GM12892 (cell line): ENCODE measurements at regions not wholly inside any gene's neighbourhood (a gene's known extent, or its start where the extent isn't known, plus 50 kb on each side); places are given as distances from the start of the nearest gene placed in this dataset.

Experiments
- DNase-seq: peaks from one replicate; pipeline ENCODE4 v3.0.0; 2011; ENCODE audit not compliant: insufficient read length
- FAIRE-seq: peaks from 2 replicates; lab custom pipeline; 2011; peaks lifted over from hg19 to GRCh38; lab: Jason Lieb, UNC
- POLR2A ChIP-seq: IDR thresholded peaks from 2 replicates; pipeline ENCODE4 v1.6.1; 2011; ENCODE audit warnings: low read depth, low read length, control low read depth
- POLR2AphosphoS5 ChIP-seq: IDR thresholded peaks from 2 replicates; pipeline ENCODE4 v1.6.1; 2011; ENCODE audit warnings: low read depth, low read length, control low read depth
- TAF1 ChIP-seq: IDR thresholded peaks from 2 replicates; pipeline ENCODE4 v1.6.1; 2011; ENCODE audit warnings: low read depth, mild to moderate bottlenecking, control low read depth, low read length, borderline replicate concordance

DNA sequence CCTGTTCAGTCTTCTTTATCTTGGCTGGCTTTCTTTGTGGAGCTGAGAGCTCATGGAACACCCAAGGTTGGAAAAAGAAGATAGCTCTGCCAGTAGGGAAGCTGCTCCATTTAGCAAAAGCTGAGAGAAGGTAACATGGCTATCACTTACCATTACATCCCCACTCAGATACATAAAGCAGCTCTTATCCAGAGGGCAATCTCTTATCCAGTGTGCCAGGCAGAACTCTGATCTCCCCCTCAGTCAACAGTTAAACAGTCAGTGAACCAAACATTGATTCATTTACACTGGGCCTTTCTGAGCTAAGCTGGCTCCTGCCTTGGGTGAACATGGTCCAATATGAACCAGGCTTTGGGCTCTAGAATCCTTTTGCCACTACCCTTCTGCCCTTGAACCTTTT lies 624.2 kb downstream of the NTRK3 start:
- no peak for FAIRE-seq
- no peak for DNase-seq
- no peak for TF ChIP-seq POLR2AphosphoS5
- no peak for TF ChIP-seq POLR2A
- TF ChIP-seq TAF1: no peak

DNA sequence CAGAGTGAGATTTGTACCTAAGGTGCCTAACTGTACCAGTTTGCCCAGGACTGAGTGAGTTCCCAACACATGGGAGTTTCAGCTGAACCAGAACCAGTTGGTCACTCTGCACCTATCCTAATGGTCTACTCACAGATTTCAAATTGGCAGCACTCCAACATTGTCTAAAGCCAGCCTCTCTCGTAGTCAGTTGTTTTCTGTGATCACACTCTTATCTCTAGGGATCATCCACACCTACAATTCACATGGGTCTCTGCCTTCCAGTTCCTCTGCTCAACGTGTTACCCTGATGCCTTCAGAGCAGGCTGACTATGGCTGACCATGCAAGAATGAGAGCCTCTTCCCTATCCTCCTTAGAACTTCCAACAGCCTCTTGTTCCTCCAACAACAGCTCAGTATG lies 624.8 kb downstream of the NTRK3 start:
- TF ChIP-seq POLR2AphosphoS5: no peak
- TF ChIP-seq TAF1: no peak
- TF ChIP-seq POLR2A: no peak
- DNase-seq: no peak
- no peak for FAIRE-seq

DNA sequence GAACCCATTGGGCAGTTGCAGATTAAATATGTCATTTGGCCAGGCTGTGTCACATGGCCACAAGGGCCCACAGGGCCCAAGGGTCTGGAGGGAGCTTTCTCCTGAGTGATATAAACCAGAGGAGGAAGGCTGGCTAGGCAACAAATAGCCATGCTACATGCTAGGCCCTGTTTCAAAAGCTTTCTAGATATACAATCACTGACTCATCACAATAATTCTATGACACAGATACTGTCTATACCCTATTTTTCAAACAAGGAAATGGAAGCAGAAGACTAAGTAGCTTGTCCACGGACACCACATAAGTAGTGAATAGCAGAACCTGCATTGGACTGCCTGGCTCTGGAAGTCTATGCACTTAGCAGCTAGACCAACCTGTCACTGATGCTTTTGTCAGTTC lies 625.4 kb downstream of the NTRK3 start:
- no peak for FAIRE-seq
- no peak for DNase-seq

DNA sequence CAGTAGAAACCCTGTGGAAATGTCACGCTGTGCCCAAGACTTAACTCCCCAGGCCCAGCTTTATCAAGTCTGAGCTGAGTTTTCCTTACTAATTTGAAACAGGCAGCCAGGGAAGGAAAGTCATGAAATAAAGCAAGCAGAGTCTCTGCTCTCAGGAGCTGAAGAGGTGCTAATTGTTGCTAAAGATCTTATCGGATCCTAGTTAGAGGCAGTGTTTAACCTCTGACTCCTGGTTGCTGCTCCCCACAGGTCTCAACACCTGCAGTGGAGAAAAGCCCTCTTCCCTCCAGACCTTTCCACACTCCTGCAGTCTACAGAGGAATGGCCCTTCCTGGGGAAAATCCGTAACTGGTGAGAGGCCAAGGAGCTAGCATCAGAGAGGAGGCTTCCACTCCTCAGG lies 628.2 kb downstream of the NTRK3 start:
- FAIRE-seq: no peak
- no peak for DNase-seq
- TF ChIP-seq TAF1 (no peak), POLR2A (no peak), POLR2AphosphoS5 (no peak)

More for the DNA sequence above, 625.4 kb downstream of the NTRK3 start:
- TF ChIP-seq POLR2AphosphoS5 (no peak), TAF1 (no peak), POLR2A (no peak)

DNA sequence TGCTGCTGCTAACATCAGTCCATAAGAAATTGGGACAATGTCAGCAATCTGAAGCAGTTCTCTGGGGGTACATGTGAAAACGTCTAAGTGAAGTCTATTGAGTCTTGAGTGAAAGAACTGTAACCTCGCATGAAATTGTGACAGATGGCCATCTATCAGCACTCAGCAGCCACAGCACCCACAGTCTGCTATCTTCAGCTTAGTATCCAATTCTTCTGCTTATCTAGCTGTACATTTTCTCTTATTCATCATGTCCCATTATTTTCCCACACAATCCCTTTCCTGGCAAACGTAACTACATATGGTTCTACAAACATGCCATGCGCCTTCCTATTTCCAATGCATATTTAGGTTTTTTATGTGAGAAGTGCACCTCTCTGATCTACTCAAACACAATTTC lies 629.7 kb downstream of the NTRK3 start:
- FAIRE-seq: no peak
- no peak for DNase-seq
- TF ChIP-seq POLR2A: no peak

DNA sequence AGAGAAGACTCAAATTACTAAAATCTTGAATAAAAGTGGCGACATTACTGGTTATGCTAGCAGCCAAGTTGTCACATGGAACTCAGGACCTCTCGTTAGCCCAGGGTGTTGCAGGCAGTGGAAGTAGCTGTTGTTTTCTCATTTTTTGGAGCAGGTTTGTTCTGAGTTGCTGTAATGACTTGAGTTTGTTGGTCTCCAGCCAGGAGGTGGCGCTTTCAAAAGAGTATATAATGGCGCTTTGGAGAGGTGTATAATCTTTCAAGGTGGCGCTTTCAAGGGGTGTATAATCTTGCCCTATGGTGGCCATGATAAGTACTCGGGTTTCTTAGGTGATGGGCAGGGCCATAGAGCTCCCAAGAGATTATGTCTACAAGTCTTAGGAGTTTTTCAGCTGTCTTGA lies 632.7 kb downstream of the NTRK3 start:
- FAIRE-seq (no peak), DNase-seq (no peak)
- TF ChIP-seq POLR2AphosphoS5 (no peak), TAF1 (no peak), POLR2A (no peak)

DNA sequence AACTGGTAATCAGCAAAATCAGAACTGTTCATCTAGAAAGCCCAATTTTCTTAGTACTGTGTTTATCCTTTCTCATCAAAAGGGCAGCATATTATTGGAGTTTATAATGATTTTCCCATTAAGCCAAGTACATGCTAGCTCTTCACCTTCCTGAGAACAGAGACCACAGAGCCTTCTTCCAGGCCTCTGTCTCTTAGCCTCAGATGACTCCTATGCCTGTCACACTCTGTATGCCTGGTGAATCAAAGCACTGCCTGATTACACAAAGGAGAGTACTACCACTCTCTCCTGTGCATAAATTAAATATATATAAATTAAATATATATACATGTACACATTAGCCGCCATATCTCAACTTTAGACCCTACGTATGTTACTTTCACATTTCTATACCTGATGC lies 636.1 kb downstream of the NTRK3 start:
- DNase-seq: no peak
- no peak for FAIRE-seq
- TF ChIP-seq TAF1 (no peak), POLR2AphosphoS5 (no peak), POLR2A (no peak)

DNA sequence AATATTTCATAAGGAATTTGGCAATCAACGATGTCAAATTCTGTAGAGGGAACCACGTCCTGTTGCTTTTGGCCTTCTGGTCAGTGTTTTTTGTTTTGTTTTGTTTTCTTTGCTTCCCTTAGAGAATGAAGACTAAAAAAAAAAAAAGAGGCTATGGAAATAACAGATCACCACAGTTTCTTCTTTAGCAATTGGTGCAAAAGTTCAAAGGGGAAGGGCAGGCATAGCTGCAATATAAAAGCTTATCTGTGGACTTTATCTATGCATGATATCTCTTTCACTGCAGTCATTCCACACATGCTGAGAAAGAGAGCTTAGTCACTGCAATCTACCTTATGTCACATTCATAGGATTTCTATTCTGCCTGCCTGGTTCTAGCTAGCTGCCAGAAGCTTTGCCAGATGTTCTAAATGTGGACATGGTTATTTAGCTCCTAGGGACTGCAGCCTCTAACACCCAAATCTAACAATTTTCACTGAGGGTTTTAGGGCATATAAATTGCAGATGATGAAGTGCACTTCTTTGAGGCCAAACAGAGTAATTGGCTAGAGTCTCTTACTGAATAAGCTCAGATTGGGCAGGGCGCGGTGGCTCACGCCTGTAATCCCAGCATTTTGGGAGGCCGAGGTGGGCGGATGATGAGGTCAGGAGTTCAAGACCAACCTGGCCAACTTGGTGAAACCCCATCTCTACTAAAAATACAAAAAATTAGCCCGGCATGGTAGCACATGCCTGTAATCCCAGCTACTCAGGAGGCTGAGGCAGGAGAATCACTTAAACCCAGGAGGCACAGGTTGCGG lies 637.2 kb downstream of the NTRK3 start:
- no peak for DNase-seq

DNA sequence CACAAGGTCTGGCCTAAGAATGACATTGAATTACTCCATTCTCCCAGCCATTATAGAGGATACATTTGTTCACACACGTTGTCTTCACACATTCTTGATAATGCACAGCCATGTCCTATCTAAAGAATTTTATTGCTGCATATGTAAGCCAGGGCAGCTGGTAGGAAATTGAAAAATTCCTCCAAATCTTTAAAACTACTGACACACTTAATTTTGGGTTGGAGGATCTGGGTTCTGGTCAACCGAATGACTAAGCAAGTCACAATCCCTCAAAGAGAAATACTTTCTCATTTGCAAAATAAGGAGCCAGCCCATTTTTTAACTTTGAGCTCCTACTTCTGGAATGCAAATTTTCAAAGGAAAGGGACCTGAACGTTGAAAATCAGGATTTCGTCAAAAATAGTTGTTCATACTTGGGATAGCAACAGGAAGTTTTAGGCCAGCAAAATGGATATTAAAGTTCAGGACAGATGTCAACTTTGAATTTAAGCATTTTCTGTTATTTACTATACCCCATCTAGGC lies 638.3 kb downstream of the NTRK3 start:
- TF ChIP-seq POLR2A (no peak), TAF1 (no peak), POLR2AphosphoS5 (no peak)
- DNase-seq (no peak), FAIRE-seq (no peak)

More for the DNA sequence above, 637.2 kb downstream of the NTRK3 start:
- TF ChIP-seq POLR2AphosphoS5: no peak
- FAIRE-seq: no peak

DNA sequence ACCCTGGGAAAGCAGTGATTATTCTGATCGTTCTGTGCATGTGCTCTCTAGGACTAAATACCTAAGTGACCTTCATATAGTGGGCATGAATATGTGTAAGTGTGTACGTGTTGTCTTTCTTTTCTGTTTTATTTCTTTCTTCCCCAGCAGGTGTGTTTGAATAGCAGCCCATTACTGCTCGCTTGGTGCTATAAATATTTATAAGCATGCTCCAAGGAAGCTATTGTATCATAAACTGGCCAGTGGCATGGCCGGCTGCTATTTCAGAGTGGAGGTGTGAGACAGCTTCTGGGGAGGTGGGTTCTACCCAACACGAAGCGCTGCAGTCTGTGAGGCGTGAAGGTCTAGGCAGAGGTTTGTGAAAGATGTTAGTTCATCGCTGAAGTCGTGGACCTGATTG lies 641.8 kb downstream of the NTRK3 start:
- DNase-seq (no peak), FAIRE-seq (no peak)
- TF ChIP-seq POLR2AphosphoS5 (no peak), POLR2A (no peak), TAF1 (no peak)

DNA sequence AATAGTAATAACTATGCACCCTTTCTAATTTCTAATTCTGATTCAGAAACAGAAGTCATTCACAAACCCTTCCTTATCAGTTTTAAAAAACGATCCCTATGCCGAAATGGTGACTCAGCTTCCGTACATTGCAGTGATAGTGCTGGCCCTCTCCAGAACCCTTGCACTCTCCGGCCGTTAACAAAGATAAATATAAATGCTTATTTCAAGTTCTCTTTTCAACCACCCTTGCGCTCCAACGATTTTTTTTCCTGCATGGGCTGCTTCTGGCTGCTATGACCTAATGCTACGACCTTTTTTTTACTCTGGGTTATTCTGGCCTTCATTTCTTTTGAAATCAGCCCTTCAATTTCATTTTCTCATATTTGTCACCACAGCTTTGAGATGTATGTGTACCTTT lies 646.2 kb downstream of the NTRK3 start:
- no peak for FAIRE-seq
- DNase-seq: no peak
- TF ChIP-seq POLR2AphosphoS5: no peak
- TF ChIP-seq POLR2A: no peak
- no peak for TF ChIP-seq TAF1

DNA sequence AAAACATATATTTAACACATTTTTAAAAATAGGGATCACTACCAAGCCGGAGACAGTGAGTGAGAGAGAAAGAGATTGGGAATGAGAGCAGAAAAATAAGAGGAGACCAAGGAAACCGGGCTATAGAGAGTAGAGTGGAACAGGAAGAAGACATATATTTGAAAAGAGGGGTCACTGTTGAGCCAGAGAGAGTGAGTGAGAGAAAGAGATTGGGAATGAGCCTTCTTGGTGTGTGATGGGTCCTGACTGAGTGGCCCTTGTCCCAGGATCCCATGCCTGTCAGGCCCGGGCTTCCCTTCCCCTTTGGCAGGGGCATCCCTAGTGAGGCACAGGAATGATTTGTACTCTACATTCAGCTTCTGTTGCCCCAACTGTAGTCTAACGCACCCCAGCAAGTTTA lies 646.6 kb downstream of the NTRK3 start:
- no peak for DNase-seq
- TF ChIP-seq POLR2A (no peak), TAF1 (no peak), POLR2AphosphoS5 (no peak)
- no peak for FAIRE-seq

DNA sequence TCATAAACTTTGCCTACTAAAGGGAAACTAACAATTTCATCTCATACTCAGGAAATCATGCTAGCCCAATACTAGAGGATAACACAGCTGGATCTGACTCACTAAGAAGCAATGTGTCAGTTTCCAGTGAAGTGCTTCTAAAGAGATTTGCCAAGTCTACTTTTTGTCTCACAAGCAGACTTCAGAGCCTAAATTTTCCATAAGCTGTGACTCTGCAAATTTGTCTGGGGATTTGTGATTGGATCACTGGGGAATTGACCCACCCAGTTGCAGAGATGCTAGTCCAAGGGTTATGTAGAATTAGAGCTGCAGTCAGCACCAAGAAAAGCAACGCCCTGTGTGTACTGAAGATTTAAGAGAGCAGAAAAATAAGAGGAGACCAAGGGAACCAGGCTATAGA lies 647.1 kb downstream of the NTRK3 start:
- FAIRE-seq (no peak), DNase-seq (no peak)
- no peak for TF ChIP-seq POLR2AphosphoS5
